DND-41 (cell line): ENCODE measurements at regions not wholly inside any gene's neighbourhood (a gene's known extent, or its start where the extent isn't known, plus 50 kb on each side); places are given as distances from the start of the nearest gene placed in this dataset.
"Not testable (repeated sequence)": the region's sequence is repeated elsewhere in the genome, so short reads cannot be mapped to it uniquely, and the experiment has no call there.

Source experiments
- CTCF ChIP-seq: IDR thresholded peaks from 2 replicates; pipeline ENCODE4 v1.5.1; 2012; ENCODE audit warnings: borderline replicate concordance, low read length, moderate library complexity, mild to moderate bottlenecking; ENCODE audit not compliant: poor library complexity, severe bottlenecking; ENCODE audit errors: extremely low read depth
- EZH2 ChIP-seq: IDR thresholded peaks from 3 replicates; pipeline ENCODE4 v1.6.1; 2012; ENCODE audit warnings: borderline replicate concordance, low read depth, mild to moderate bottlenecking, moderate library complexity, low read length, inconsistent platforms; ENCODE audit not compliant: severe bottlenecking

- not testable (repeated sequence) for TF ChIP-seq CTCF, EZH2
These were observed 95.1 kb upstream of the STK32A start for GRCh38 chr5:147139759-147140158.
